ENCODE measurements at regions not wholly inside any gene's neighbourhood (a gene's known extent, or its start where the extent isn't known, plus 50 kb on each side); places are given as distances from the start of the nearest gene placed in this dataset.

DNA sequence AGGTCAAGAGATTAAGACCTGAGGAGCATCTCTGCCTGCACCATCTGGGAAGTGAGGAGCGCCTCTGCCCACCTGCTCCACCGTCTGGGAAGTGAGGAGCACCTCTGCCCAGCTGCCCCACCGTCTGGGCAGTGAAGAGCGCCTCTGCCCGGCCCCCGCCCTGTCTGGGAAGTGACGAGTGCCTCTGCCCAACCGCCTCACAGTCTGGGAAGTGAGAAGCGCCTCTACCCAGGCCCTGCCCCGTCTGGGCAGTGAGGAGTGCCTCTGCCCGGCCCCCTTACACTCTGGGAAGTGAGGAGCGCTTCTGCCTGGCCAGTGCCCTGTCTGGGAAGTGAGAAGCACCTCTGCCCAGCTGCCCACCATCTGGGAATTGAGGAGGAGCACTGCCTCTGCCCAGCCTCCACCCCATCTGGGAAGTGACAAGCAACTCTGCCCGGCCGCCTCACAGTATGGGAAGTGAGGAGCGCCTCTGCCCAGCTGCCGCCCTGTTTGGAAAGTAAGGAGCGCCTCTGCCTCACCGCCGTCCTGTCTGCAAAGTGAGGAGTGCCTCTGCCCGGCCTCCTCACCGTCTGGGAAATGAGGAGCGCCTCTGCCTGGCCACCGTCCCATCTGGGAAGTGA is 270.4 kb upstream of the NRSN1 start:
- no peaks in the 10 kb centered on the region for H3K79me1 ChIP-seq (replicated peaks; ENCODE audit: low read length, poor library complexity, severe bottlenecking)
- H2AK5ac ChIP-seq (ENCODE audit: low read length, severe bottlenecking), result no peak overlapping the region
- no peak overlapping the region for H2BK12ac ChIP-seq (ENCODE audit: low read length in 2 of 2)
- H2AFZ ChIP-seq (ENCODE audit: low read depth, low read length), result no peak overlapping the region
- H3K4me1 ChIP-seq (ENCODE audit: control insufficient read depth, insufficient read depth, low read depth, low read length), result no peaks in the 10 kb centered on the region
- H4K91ac ChIP-seq (ENCODE audit: low read length), result no peak overlapping the region
- WGBS, result 82% methylated on average over 23 of the region's 23 CpGs
- H3K27ac ChIP-seq (ENCODE audit: low read length, poor library complexity, severe bottlenecking), result no peak overlapping the region
- H3K27me3 ChIP-seq (ENCODE audit: control insufficient read depth in 1 of 2, insufficient read depth in 1 of 2, low read length in 2 of 2), result no peaks in the 10 kb centered on the region
- H3K4me2 ChIP-seq (ENCODE audit: low read length, poor library complexity, severe bottlenecking), result no peak overlapping the region
- no peak for DNase-seq
- H3K9me3 ChIP-seq (ENCODE audit: control insufficient read depth, low read length), result peaks cover 3% of the 10 kb centered on the region
- no peak overlapping the region for H2BK15ac ChIP-seq (ENCODE audit: low read depth, poor library complexity, severe bottlenecking)
- H3K36me3 ChIP-seq (ENCODE audit: control insufficient read depth in 1 of 2, insufficient read depth in 2 of 2, low read depth in 1 of 2, low read length in 2 of 2), result no peaks in the 10 kb centered on the region
- H3K4ac ChIP-seq (ENCODE audit: low read depth in 1 of 2, low read length in 2 of 2), result no peak overlapping the region
- no peak overlapping the region for H3K9ac ChIP-seq (ENCODE audit: low read length)
- no peak overlapping the region for H3K14ac ChIP-seq (ENCODE audit: low read length in 2 of 2)
- no peak overlapping the region for H3K18ac ChIP-seq (ENCODE audit: low read depth in 1 of 2, low read length in 2 of 2)
- no peak overlapping the region for H3K4me3 ChIP-seq (ENCODE audit: insufficient read depth in 1 of 2, low read depth in 1 of 2, low read length in 2 of 2)
- no peak overlapping the region for H2BK5ac ChIP-seq (ENCODE audit: low read depth, low read length, poor library complexity, severe bottlenecking)
- no peak overlapping the region for H4K8ac ChIP-seq (ENCODE audit: low read length)
- H3K23ac ChIP-seq (ENCODE audit: low read length in 2 of 2), result no peak overlapping the region
- H2BK120ac ChIP-seq (ENCODE audit: low read depth, low read length), result no peak overlapping the region

DNA sequence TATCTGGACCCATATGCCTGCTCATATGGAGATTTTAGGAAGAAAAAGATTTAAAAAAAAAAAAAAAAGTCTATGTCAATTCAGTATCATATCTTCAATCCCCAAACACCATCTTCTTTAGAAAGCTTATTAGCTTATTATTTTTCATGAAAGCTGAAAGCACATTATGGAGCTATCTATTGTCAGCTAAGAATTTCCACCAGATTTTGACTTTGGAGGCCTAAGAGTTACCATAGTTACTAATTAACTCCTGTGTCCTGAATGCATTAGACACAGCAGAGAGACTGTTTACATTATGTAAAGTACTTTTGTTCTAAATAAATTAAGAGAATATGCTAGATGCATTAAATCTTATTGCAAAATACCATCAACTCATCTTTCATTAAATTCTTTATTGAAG is 255.5 kb upstream of the NRSN1 start:
- no peak overlapping the region for H4K8ac ChIP-seq (ENCODE audit: low read length)
- H4K91ac ChIP-seq (ENCODE audit: low read length), result no peak overlapping the region
- H2AFZ ChIP-seq (ENCODE audit: low read depth, low read length), result no peak overlapping the region
- no peak overlapping the region for H3K14ac ChIP-seq (ENCODE audit: low read length in 2 of 2)
- no peaks in the 10 kb centered on the region for H3K27me3 ChIP-seq (ENCODE audit: control insufficient read depth in 1 of 2, insufficient read depth in 1 of 2, low read length in 2 of 2)
- no peak overlapping the region for H3K9ac ChIP-seq (ENCODE audit: low read length)
- H2BK120ac ChIP-seq (ENCODE audit: low read depth, low read length), result no peak overlapping the region
- H3K18ac ChIP-seq (ENCODE audit: low read depth in 1 of 2, low read length in 2 of 2), result no peak overlapping the region
- DNase-seq, result no peak
- H3K4me2 ChIP-seq (ENCODE audit: low read length, poor library complexity, severe bottlenecking), result no peak overlapping the region
- no peaks in the 10 kb centered on the region for H3K4me1 ChIP-seq (ENCODE audit: control insufficient read depth, insufficient read depth, low read depth, low read length)
- no peaks in the 10 kb centered on the region for H3K79me1 ChIP-seq (replicated peaks; ENCODE audit: low read length, poor library complexity, severe bottlenecking)
- H2BK5ac ChIP-seq (ENCODE audit: low read depth, low read length, poor library complexity, severe bottlenecking), result no peak overlapping the region
- H2AK5ac ChIP-seq (ENCODE audit: low read length, severe bottlenecking), result no peak overlapping the region
- H3K4ac ChIP-seq (ENCODE audit: low read depth in 1 of 2, low read length in 2 of 2), result no peak overlapping the region
- H2BK15ac ChIP-seq (ENCODE audit: low read depth, poor library complexity, severe bottlenecking), result no peak overlapping the region
- H3K23ac ChIP-seq (ENCODE audit: low read length in 2 of 2), result no peak overlapping the region
- H3K4me3 ChIP-seq (ENCODE audit: insufficient read depth in 1 of 2, low read depth in 1 of 2, low read length in 2 of 2), result no peak overlapping the region
- peaks cover 10% of the 10 kb centered on the region for H3K9me3 ChIP-seq (ENCODE audit: control insufficient read depth, low read length)
- no peak overlapping the region for H2BK12ac ChIP-seq (ENCODE audit: low read length in 2 of 2)
- H3K36me3 ChIP-seq (ENCODE audit: control insufficient read depth in 1 of 2, insufficient read depth in 2 of 2, low read depth in 1 of 2, low read length in 2 of 2), result no peaks in the 10 kb centered on the region
- H3K27ac ChIP-seq (ENCODE audit: low read length, poor library complexity, severe bottlenecking), result no peak overlapping the region

DNA sequence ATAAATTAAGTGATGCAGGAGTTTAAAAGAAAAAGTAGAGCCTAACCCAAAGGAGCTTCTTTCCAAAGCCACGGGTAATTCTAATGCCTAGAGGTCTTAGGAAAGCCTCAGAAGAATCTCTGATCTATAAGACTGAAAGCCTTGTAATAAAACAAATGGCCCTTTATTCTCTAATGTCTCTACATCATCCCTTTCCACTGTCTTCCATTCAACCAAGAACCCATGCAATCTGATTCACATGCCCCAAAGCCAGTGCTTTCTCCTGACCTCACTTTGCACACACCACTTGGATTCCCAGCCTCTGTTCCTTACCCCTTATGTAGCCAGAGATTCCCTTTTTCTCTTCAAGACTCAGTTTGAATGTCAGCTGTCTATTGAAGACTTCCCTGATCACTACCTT is 252.9 kb upstream of the NRSN1 start:
- H3K27ac ChIP-seq (ENCODE audit: low read length, poor library complexity, severe bottlenecking), result no peak overlapping the region

DNA sequence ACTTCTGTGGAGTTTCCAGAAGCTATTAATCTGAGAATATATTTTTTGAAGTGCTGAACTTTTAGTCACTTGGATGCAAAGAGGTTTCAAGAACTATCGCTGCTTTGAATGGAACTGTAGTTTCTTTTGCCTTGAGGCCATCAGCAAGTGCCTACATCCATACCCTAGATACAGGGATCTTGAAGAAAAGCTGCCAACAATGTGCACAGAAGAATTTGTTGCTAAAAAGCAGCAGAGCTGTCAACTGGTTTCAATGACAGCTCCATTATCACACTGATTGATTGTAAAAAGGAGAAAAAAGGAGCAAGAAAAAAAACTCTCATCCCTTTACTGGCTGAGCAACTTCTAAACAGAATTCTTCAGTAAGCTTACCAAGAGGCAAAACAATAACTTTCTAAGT is 251.0 kb upstream of the NRSN1 start:
- Histone ChIP-seq H2BK120ac (ENCODE audit: low read depth, low read length) (no peak overlapping the region), H3K79me1 (replicated peaks; ENCODE audit: low read length, poor library complexity, severe bottlenecking) (no peaks in the 10 kb centered on the region), H4K8ac (ENCODE audit: low read length) (no peak overlapping the region), H3K23ac (ENCODE audit: low read length in 2 of 2) (no peak overlapping the region), H3K4me1 (ENCODE audit: control insufficient read depth, insufficient read depth, low read depth, low read length) (no peaks in the 10 kb centered on the region), H3K36me3 (ENCODE audit: control insufficient read depth in 1 of 2, insufficient read depth in 2 of 2, low read depth in 1 of 2, low read length in 2 of 2) (no peaks in the 10 kb centered on the region), H3K27ac (ENCODE audit: low read length, poor library complexity, severe bottlenecking) (no peak overlapping the region), H3K4me2 (ENCODE audit: low read length, poor library complexity, severe bottlenecking) (no peak overlapping the region), H3K27me3 (ENCODE audit: control insufficient read depth in 1 of 2, insufficient read depth in 1 of 2, low read length in 2 of 2) (no peaks in the 10 kb centered on the region), H2AFZ (ENCODE audit: low read depth, low read length) (no peak overlapping the region), H2BK15ac (ENCODE audit: low read depth, poor library complexity, severe bottlenecking) (no peak overlapping the region), H2AK5ac (ENCODE audit: low read length, severe bottlenecking) (no peak overlapping the region), H2BK12ac (ENCODE audit: low read length in 2 of 2) (no peak overlapping the region), H3K4ac (ENCODE audit: low read depth in 1 of 2, low read length in 2 of 2) (no peak overlapping the region), H3K9ac (ENCODE audit: low read length) (no peak overlapping the region), H3K18ac (ENCODE audit: low read depth in 1 of 2, low read length in 2 of 2) (no peak overlapping the region), H3K4me3 (ENCODE audit: insufficient read depth in 1 of 2, low read depth in 1 of 2, low read length in 2 of 2) (no peak overlapping the region), H2BK5ac (ENCODE audit: low read depth, low read length, poor library complexity, severe bottlenecking) (no peak overlapping the region), H3K14ac (ENCODE audit: low read length in 2 of 2) (no peak overlapping the region), H3K9me3 (ENCODE audit: control insufficient read depth, low read length) (no peaks in the 10 kb centered on the region), H4K91ac (ENCODE audit: low read length) (no peak overlapping the region)
- DNase-seq, result no peak
- 75% methylated on average over 1 of the region's 1 CpG for WGBS

More for the DNA sequence above, 252.9 kb upstream of the NRSN1 start:
- no peak overlapping the region for H2AFZ ChIP-seq (ENCODE audit: low read depth, low read length)
- no peak overlapping the region for H3K14ac ChIP-seq (ENCODE audit: low read length in 2 of 2)
- H2BK12ac ChIP-seq (ENCODE audit: low read length in 2 of 2), result no peak overlapping the region
- no peak overlapping the region for H3K4me3 ChIP-seq (ENCODE audit: insufficient read depth in 1 of 2, low read depth in 1 of 2, low read length in 2 of 2)
- no peak overlapping the region for H3K23ac ChIP-seq (ENCODE audit: low read length in 2 of 2)
- no peak overlapping the region for H4K91ac ChIP-seq (ENCODE audit: low read length)
- H3K4ac ChIP-seq (ENCODE audit: low read depth in 1 of 2, low read length in 2 of 2), result no peak overlapping the region
- no peaks in the 10 kb centered on the region for H3K36me3 ChIP-seq (ENCODE audit: control insufficient read depth in 1 of 2, insufficient read depth in 2 of 2, low read depth in 1 of 2, low read length in 2 of 2)
- no peaks in the 10 kb centered on the region for H3K79me1 ChIP-seq (replicated peaks; ENCODE audit: low read length, poor library complexity, severe bottlenecking)
- 81% methylated on average over 1 of the region's 1 CpG for WGBS
- H3K27me3 ChIP-seq (ENCODE audit: control insufficient read depth in 1 of 2, insufficient read depth in 1 of 2, low read length in 2 of 2), result no peaks in the 10 kb centered on the region
- no peak overlapping the region for H2BK120ac ChIP-seq (ENCODE audit: low read depth, low read length)
- H2BK15ac ChIP-seq (ENCODE audit: low read depth, poor library complexity, severe bottlenecking), result no peak overlapping the region
- no peak overlapping the region for H3K9ac ChIP-seq (ENCODE audit: low read length)
- H3K4me1 ChIP-seq (ENCODE audit: control insufficient read depth, insufficient read depth, low read depth, low read length), result no peaks in the 10 kb centered on the region
- no peak for DNase-seq
- no peak overlapping the region for H3K4me2 ChIP-seq (ENCODE audit: low read length, poor library complexity, severe bottlenecking)
- no peak overlapping the region for H2AK5ac ChIP-seq (ENCODE audit: low read length, severe bottlenecking)
- no peak overlapping the region for H2BK5ac ChIP-seq (ENCODE audit: low read depth, low read length, poor library complexity, severe bottlenecking)
- H3K9me3 ChIP-seq (ENCODE audit: control insufficient read depth, low read length), result no peaks in the 10 kb centered on the region
- H3K18ac ChIP-seq (ENCODE audit: low read depth in 1 of 2, low read length in 2 of 2), result no peak overlapping the region
- no peak overlapping the region for H4K8ac ChIP-seq (ENCODE audit: low read length)
